AG08396 (cell line): ENCODE measurements at regions not wholly inside any gene's neighbourhood (a gene's known extent, or its start where the extent isn't known, plus 50 kb on each side); places are given as distances from the start of the nearest gene placed in this dataset.

Experiments
- DNase-seq: peaks from one replicate; pipeline ENCODE4 v3.0.0; 2012; ENCODE audit warnings: low spot score, mixed read lengths

GRCh38 chr5:149441986-149442385, 62.9 kb upstream of the IL17B start:
- no peak for DNase-seq

GRCh38 chr5:149441194-149441753, 62.2 kb upstream of the IL17B start:
- DNase-seq, result no peak

- no peak for DNase-seq
These were observed 60.9 kb upstream of the IL17B start for GRCh38 chr5:149439899-149440542.

GRCh38 chr5:149438711-149439132, 59.6 kb upstream of the IL17B start:
- no peak for DNase-seq

- DNase-seq, result no peak
These were observed 59.2 kb upstream of the IL17B start for GRCh38 chr5:149438281-149438680.

GRCh38 chr5:149437391-149438040, 58.4 kb upstream of the IL17B start:
- no peak for DNase-seq

- DNase-seq, result no peak
These were observed 56.6 kb upstream of the IL17B start for GRCh38 chr5:149435660-149436059.

GRCh38 chr5:149435015-149435376, 55.9 kb upstream of the IL17B start:
- DNase-seq, result no peak

- DNase-seq, result peak; percentile 77
These were observed 55.3 kb upstream of the IL17B start for GRCh38 chr5:149434162-149435014.

GRCh38 chr5:149433524-149434131, 54.5 kb upstream of the IL17B start:
- no peak for DNase-seq

GRCh38 chr5:149432911-149433401, 53.9 kb upstream of the IL17B start:
- no peak for DNase-seq

- DNase-seq, result no peak
These were observed 53.3 kb upstream of the IL17B start for GRCh38 chr5:149432376-149432775.

- no peak for DNase-seq
These were observed 51.0 kb upstream of the IL17B start for GRCh38 chr5:149429839-149430721.
